Peyer's patch (tissue), 4 donors: ENCODE measurements at regions not wholly inside any gene's neighbourhood (a gene's known extent, or its start where the extent isn't known, plus 50 kb on each side); places are given as distances from the start of the nearest gene placed in this dataset.

Experiments
- POLR2A ChIP-seq, 2 donors: fragments of 450-650 bp; IDR thresholded peaks; one replicate each; pipeline ENCODE4 v1.5.1; 2017; ENCODE audit warnings: antibody characterized with exemption in 2 of 2, mild to moderate bottlenecking in 2 of 2, moderate library complexity in 2 of 2
- TF ChIP-seq, protein P1 (sequence below), 6 experiments: fragments of 450-650 bp in 4 of 6; fragments of 200-600 bp in 2 of 6; sonication (generic) in 1 of 6; IDR thresholded peaks; one replicate each; pipeline ENCODE4 v1.5.1; 2017 to 2019; ENCODE audit warnings: antibody characterized with exemption in 6 of 6, mild to moderate bottlenecking in 3 of 6, moderate library complexity in 1 of 6

- TF ChIP-seq, protein P1, sequence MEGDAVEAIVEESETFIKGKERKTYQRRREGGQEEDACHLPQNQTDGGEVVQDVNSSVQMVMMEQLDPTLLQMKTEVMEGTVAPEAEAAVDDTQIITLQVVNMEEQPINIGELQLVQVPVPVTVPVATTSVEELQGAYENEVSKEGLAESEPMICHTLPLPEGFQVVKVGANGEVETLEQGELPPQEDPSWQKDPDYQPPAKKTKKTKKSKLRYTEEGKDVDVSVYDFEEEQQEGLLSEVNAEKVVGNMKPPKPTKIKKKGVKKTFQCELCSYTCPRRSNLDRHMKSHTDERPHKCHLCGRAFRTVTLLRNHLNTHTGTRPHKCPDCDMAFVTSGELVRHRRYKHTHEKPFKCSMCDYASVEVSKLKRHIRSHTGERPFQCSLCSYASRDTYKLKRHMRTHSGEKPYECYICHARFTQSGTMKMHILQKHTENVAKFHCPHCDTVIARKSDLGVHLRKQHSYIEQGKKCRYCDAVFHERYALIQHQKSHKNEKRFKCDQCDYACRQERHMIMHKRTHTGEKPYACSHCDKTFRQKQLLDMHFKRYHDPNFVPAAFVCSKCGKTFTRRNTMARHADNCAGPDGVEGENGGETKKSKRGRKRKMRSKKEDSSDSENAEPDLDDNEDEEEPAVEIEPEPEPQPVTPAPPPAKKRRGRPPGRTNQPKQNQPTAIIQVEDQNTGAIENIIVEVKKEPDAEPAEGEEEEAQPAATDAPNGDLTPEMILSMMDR (IDR thresholded peaks at IDR 0.05): no peak
- no peak for TF ChIP-seq POLR2A (IDR thresholded peaks at IDR 0.05)
Observed at GRCh38 chr12:124201248-124201647, 93.6 kb upstream of the RFLNA start.
